ENCODE measurements at regions not wholly inside any gene's neighbourhood (a gene's known extent, or its start where the extent isn't known, plus 50 kb on each side); places are given as distances from the start of the nearest gene placed in this dataset.

DNA sequence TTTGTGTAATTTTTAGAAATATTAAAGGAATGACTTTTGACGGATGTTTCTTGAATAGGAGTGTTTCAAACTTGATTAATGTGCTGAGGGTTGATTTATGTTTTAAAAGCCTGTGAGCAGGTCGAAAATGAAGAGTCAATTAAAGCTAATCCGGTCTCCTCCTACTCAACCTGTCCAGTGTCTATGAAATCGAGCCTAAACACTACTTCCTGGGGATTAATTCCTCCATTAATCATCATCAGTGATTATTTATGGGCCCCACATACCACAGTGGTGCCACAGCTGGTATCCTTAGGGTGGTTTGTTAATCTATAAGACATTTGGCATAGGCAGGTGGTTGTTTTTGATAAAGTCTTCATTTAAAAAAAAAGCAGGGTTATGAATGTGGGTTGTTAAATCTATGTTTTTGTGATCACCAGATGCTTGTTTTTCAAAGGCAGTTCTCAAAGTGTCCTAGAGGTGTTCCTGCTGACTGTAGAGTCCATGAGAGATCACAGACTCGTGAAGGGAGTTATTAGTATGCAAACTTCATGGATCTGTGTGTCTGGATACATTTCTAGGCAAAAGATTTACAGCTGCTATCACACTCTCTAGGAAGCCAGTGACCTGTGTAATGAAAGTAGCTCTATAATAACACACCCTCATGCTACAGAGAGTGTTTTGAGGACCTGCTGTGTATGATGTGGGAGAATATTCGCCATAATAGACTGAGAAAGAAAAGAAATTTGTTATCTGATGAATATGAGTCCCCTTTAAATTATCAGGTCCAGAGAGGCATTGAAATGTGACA, 308.6 kb downstream of the AKAIN1 start:
- DNase-seq (no peak), ATAC-seq (ENCODE audit: low read depth) (no peak)
- intact Hi-C loops (cut with micrococcal nuclease) = no loop called here
- Histone ChIP-seq H3K9me3 (ENCODE audit: control extremely low read depth in 1 of 3, control insufficient read depth in 2 of 3, insufficient read depth in 1 of 3, low read length in 2 of 3) (peaks cover 1 to 14% (median 5%) of the 10 kb centered on the region in 3 donors), H3K4me1 (ENCODE audit: control insufficient read depth in 2 of 2, insufficient read depth in 2 of 2, low read length in 2 of 2) (no peaks in the 10 kb centered on the region), H3K4me2 (replicated peaks; ENCODE audit: low read depth, low read length, poor library complexity, severe bottlenecking) (no peak overlapping the region), H3K79me2 (ENCODE audit: control insufficient read depth, insufficient read depth, low read length) (no peaks in the 10 kb centered on the region), H3K27me3 (replicated peaks in 1 of 4; ENCODE audit: control extremely low read depth in 1 of 4, control insufficient read depth in 3 of 4, insufficient read depth in 4 of 4, low read length in 3 of 4) (no peaks in the 10 kb centered on the region), H3K4me3 (ENCODE audit: control extremely low read depth in 1 of 5, extremely low read depth in 1 of 5, insufficient read depth in 1 of 5, low read depth in 2 of 5, low read length in 4 of 5) (no peak overlapping the region), H3K9ac (ENCODE audit: low read length) (no peak overlapping the region), H2AFZ (ENCODE audit: insufficient read depth, low read depth, low read length, poor library complexity, severe bottlenecking) (no peak overlapping the region), H4K20me1 (ENCODE audit: control insufficient read depth, insufficient read depth, low read length, poor library complexity, severe bottlenecking) (no peaks in the 10 kb centered on the region), H3K27ac (ENCODE audit: low read length in 2 of 2) (no peak overlapping the region), H3K36me3 (replicated peaks in 1 of 2; ENCODE audit: control extremely low read depth in 1 of 2, control insufficient read depth in 1 of 2, extremely low read depth in 1 of 2, insufficient read depth in 2 of 2, low read length in 1 of 2) (no peaks in the 10 kb centered on the region)
- Mint-ChIP-seq H3K27me3 (no peaks in the 10 kb centered on the region), H3K4me3 (no peak overlapping the region), H3K27ac (no peak overlapping the region), H3K4me1 (no peaks in the 10 kb centered on the region), H3K9me3 (ENCODE audit: insufficient read depth) (peaks cover 9% of the 10 kb centered on the region)
- TF ChIP-seq EZH2 (IDR thresholded peaks at IDR 0.05; ENCODE audit: borderline replicate concordance, insufficient read depth, low read depth, low read length, poor library complexity, severe bottlenecking) (no peak), CTCF (IDR thresholded peaks at IDR 0.05) (no peak)
- no CpG with 5 or more reads among the region's 6 CpGs for WGBS (ENCODE audit: insufficient coverage)
- POLR2A ChIA-PET = no interaction called here
- CTCF ChIA-PET = no interaction called here

DNA sequence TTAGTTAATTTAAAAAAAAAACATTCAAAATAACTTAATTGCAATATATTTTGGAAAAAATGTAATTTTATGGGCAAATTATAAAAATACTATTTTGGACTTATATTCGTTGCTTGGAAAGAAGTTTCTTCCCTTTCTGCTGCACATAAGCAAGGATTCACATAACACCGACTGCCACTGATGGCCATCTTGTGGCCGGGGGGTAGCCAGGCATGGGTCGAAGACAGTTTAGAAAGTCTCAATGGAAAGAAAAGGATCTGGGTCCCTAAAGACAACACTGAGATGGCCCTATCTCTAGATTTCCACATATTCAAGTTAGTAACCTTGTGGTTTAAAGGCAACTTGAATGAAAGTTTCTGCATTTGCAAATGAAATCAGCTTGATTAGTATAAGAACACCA, 318.6 kb downstream of the AKAIN1 start:
- no peaks in the 10 kb centered on the region for H3K4me1 Mint-ChIP-seq

More for the DNA sequence above, 318.6 kb downstream of the AKAIN1 start:
- Histone ChIP-seq H3K4me1 (ENCODE audit: control insufficient read depth in 2 of 2, insufficient read depth in 2 of 2, low read length in 2 of 2) (no peaks in the 10 kb centered on the region), H3K36me3 (replicated peaks in 1 of 2; ENCODE audit: control extremely low read depth in 1 of 2, control insufficient read depth in 1 of 2, extremely low read depth in 1 of 2, insufficient read depth in 2 of 2, low read length in 1 of 2) (no peaks in the 10 kb centered on the region), H3K27me3 (replicated peaks in 1 of 4; ENCODE audit: control extremely low read depth in 1 of 4, control insufficient read depth in 3 of 4, insufficient read depth in 4 of 4, low read length in 3 of 4) (no peaks in the 10 kb centered on the region), H4K20me1 (ENCODE audit: control insufficient read depth, insufficient read depth, low read length, poor library complexity, severe bottlenecking) (no peaks in the 10 kb centered on the region), H3K9ac (ENCODE audit: low read length) (no peak overlapping the region), H3K9me3 (ENCODE audit: control extremely low read depth in 1 of 3, control insufficient read depth in 2 of 3, insufficient read depth in 1 of 3, low read length in 2 of 3) (peaks cover 0 to 2% (median 0%) of the 10 kb centered on the region in 3 donors), H3K79me2 (ENCODE audit: control insufficient read depth, insufficient read depth, low read length) (no peaks in the 10 kb centered on the region), H3K27ac (ENCODE audit: low read length in 2 of 2) (no peak overlapping the region), H3K4me2 (replicated peaks; ENCODE audit: low read depth, low read length, poor library complexity, severe bottlenecking) (no peak overlapping the region), H3K4me3 (ENCODE audit: control extremely low read depth in 1 of 5, extremely low read depth in 1 of 5, insufficient read depth in 1 of 5, low read depth in 2 of 5, low read length in 4 of 5) (no peak overlapping the region), H2AFZ (ENCODE audit: insufficient read depth, low read depth, low read length, poor library complexity, severe bottlenecking) (no peak overlapping the region)
- ChIA-PET POLR2A (no interaction called here), CTCF (no interaction called here)
- Mint-ChIP-seq H3K9me3 (ENCODE audit: insufficient read depth) (peaks cover 6% of the 10 kb centered on the region), H3K4me3 (no peak overlapping the region), H3K27ac (no peak overlapping the region), H3K27me3 (no peaks in the 10 kb centered on the region)
- no peak for TF ChIP-seq CTCF (IDR thresholded peaks at IDR 0.05)
- 67% methylated on average over 1 of the region's 4 CpGs for WGBS (ENCODE audit: insufficient coverage)
- DNase-seq = no peak
- no peak for ATAC-seq (ENCODE audit: low read depth)
- intact Hi-C loops (cut with micrococcal nuclease) = no loop called here

All from B cell (primary cell).